Stomach smooth muscle (tissue), 2 donors: ENCODE measurements at regions not wholly inside any gene's neighbourhood (a gene's known extent, or its start where the extent isn't known, plus 50 kb on each side); places are given as distances from the start of the nearest gene placed in this dataset.
"Not testable (repeated sequence)": the region's sequence is repeated elsewhere in the genome, so short reads cannot be mapped to it uniquely, and the experiment has no call there.

Source experiments
- H3K27ac ChIP-seq: one replicate; pipeline ENCODE4 v1.7.0; 2013; ENCODE audit warnings: mild to moderate bottlenecking, low read length, inconsistent platforms
- H3K27me3 ChIP-seq, 2 donors: one replicate each; pipeline ENCODE4 v1.7.0; 2013; ENCODE audit warnings: low read length in 2 of 2; ENCODE audit not compliant: insufficient read depth in 2 of 2, control insufficient read depth in 1 of 2
- H3K36me3 ChIP-seq, 2 donors: one replicate each; pipeline ENCODE4 v1.7.0; 2013; ENCODE audit warnings: low read length in 2 of 2; ENCODE audit not compliant: control insufficient read depth in 2 of 2, insufficient read depth in 2 of 2
- H3K4me1 ChIP-seq: one replicate; pipeline ENCODE4 v1.7.0; 2013; ENCODE audit warnings: low read length; ENCODE audit not compliant: control insufficient read depth, insufficient read depth
- H3K4me3 ChIP-seq, 2 donors: one replicate each; pipeline ENCODE4 v1.7.0; 2013; ENCODE audit warnings: low read length in 2 of 2
- H3K9ac ChIP-seq, 2 donors: one replicate each; pipeline ENCODE4 v1.7.0; 2013; ENCODE audit warnings: low read length in 2 of 2, mild to moderate bottlenecking in 1 of 2
- H3K9me3 ChIP-seq, 2 donors: one replicate each; pipeline ENCODE4 v1.7.0; 2013; ENCODE audit warnings: low read length in 2 of 2; ENCODE audit not compliant: control insufficient read depth in 2 of 2
- donor health status: healthy.
- donor health status: Pancreatic carcinoma.

GRCh38 chr10:61818251-61818650, 83.2 kb upstream of the ARID5B start:
- not testable (repeated sequence) for H3K36me3 ChIP-seq, H3K4me1 ChIP-seq, H3K9me3 ChIP-seq, H3K27ac ChIP-seq, H3K4me3 ChIP-seq, H3K9ac ChIP-seq, H3K27me3 ChIP-seq

- H3K9me3 ChIP-seq = no peaks in the 10 kb centered on the region
- no peak overlapping the region for H3K4me3 ChIP-seq
- H3K9ac ChIP-seq = no peak overlapping the region
- no peaks in the 10 kb centered on the region for H3K36me3 ChIP-seq
- no peaks in the 10 kb centered on the region for H3K4me1 ChIP-seq
- H3K27ac ChIP-seq = no peak overlapping the region
- H3K27me3 ChIP-seq = no peaks in the 10 kb centered on the region
Observed at GRCh38 chr10:61819208-61819607, 82.3 kb upstream of the ARID5B start.

- Histone ChIP-seq H3K4me1 (no peaks in the 10 kb centered on the region), H3K27me3 (no peaks in the 10 kb centered on the region), H3K9ac (no peak overlapping the region)
Observed at GRCh38 chr10:61821153-61821552, 80.3 kb upstream of the ARID5B start.

DNA sequence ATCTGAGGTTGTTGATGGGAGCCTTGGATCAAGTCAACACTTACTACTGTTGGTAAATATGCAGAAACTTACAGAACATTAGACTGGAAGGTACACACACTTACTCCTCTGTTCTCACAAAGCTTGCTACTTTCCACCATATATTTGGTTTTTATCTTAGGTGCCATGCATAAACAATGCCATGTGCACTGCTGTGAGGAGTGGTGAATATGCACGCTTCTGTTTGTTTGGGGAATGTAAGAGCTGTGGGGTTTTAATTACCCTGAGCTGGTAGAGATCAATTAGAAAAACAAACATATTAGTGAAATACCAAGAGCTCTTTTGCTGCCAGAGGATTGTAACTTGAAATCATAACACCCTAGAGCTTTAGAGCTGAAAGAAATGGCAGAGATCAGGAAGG, 79.8 kb upstream of the ARID5B start:
- Histone ChIP-seq H3K4me1 (no peaks in the 10 kb centered on the region), H3K9me3 (no peaks in the 10 kb centered on the region), H3K27ac (no peak overlapping the region), H3K27me3 (no peaks in the 10 kb centered on the region), H3K4me3 (no peak overlapping the region), H3K9ac (no peak overlapping the region), H3K36me3 (no peaks in the 10 kb centered on the region)

More at GRCh38 chr10:61821153-61821552, 80.3 kb upstream of the ARID5B start:
- Histone ChIP-seq H3K36me3 (no peaks in the 10 kb centered on the region), H3K4me3 (no peak overlapping the region), H3K27ac (no peak overlapping the region), H3K9me3 (no peaks in the 10 kb centered on the region)

- H3K36me3 ChIP-seq = no peaks in the 10 kb centered on the region
Observed at GRCh38 chr10:61822096-61822495, 79.4 kb upstream of the ARID5B start.

DNA sequence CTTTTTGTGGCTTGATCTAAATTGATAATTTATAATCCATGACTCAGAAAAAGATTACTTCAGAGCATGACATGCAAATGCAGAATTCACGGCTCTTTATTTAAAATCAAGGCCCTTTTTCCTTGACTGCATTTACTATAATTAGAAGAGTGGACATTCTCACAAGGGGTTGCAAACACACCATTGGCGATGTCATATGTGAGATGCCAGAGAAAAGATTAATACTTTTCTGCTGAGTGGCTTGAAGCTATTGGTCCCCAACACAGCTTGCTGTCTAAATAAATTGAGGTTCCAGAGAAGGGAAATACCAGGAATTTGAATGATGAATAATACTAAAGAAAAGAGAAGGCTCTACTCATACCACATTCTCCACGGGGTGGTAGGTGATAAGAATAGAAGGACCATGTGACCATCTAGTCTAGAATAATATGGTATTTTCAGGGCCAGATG, 78.7 kb upstream of the ARID5B start:
- H3K9me3 ChIP-seq = no peaks in the 10 kb centered on the region
- no peaks in the 10 kb centered on the region for H3K27me3 ChIP-seq
- H3K9ac ChIP-seq = no peak overlapping the region
- H3K4me1 ChIP-seq = no peaks in the 10 kb centered on the region
- H3K4me3 ChIP-seq = no peak overlapping the region
- no peak overlapping the region for H3K27ac ChIP-seq
- H3K36me3 ChIP-seq = no peaks in the 10 kb centered on the region

More at GRCh38 chr10:61822096-61822495, 79.4 kb upstream of the ARID5B start:
- Histone ChIP-seq H3K9me3 (no peaks in the 10 kb centered on the region), H3K4me1 (no peaks in the 10 kb centered on the region), H3K27me3 (no peaks in the 10 kb centered on the region), H3K9ac (no peak overlapping the region), H3K4me3 (no peak overlapping the region), H3K27ac (no peak overlapping the region)

DNA sequence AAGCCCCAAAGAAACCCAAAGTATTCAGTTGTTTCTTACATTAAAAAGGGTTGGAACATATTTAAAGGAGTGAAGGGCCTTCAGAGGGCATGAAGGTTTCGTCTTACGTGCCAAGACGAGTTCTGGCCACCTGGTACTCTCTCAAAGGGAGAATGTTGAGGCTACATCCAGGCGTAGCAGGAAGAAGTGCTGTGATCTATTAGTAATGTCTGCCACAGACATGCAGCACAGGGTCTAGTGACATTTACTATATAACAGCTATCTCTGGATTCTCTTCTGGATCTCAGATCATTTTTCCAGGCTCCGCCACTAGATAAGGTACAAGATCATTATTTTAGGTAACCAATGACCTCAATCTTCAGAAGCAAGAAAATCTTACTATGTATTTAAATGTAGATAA, 76.5 kb upstream of the ARID5B start:
- no peak overlapping the region for H3K9ac ChIP-seq
- H3K27me3 ChIP-seq = no peaks in the 10 kb centered on the region

GRCh38 chr10:61825628-61826027, 75.9 kb upstream of the ARID5B start:
- Histone ChIP-seq H3K4me3 (no peak overlapping the region), H3K4me1 (no peaks in the 10 kb centered on the region), H3K36me3 (no peaks in the 10 kb centered on the region), H3K27ac (no peak overlapping the region), H3K9me3 (no peaks in the 10 kb centered on the region), H3K9ac (no peak overlapping the region), H3K27me3 (no peaks in the 10 kb centered on the region)

More for the DNA sequence above, 76.5 kb upstream of the ARID5B start:
- Histone ChIP-seq H3K4me3 (no peak overlapping the region), H3K4me1 (no peaks in the 10 kb centered on the region), H3K9me3 (no peaks in the 10 kb centered on the region), H3K27ac (no peak overlapping the region), H3K36me3 (no peaks in the 10 kb centered on the region)

GRCh38 chr10:61828034-61828433, 73.5 kb upstream of the ARID5B start:
- H3K4me3 ChIP-seq = no peak overlapping the region
- no peaks in the 10 kb centered on the region for H3K4me1 ChIP-seq
- no peak overlapping the region for H3K9ac ChIP-seq
- H3K9me3 ChIP-seq = no peaks in the 10 kb centered on the region
- no peaks in the 10 kb centered on the region for H3K27me3 ChIP-seq
- no peaks in the 10 kb centered on the region for H3K36me3 ChIP-seq
- H3K27ac ChIP-seq = no peak overlapping the region

DNA sequence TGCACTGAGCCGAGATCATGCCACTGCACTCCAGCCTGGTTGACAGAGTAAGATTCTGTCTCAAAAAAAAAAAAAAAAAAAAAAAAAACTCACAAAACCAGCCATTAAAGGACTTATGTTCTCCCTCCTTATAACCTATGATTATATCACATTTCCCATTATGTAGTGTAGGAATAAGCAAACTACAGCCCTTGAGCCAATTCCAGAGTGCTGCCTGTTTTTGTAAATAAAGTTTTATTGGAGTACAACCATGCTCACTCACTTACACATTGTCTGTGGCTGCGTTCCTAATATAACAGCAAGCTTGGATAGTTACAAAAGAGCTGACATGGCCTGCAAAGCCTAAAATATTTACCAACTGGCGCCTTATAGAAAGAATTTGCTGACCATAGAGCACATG, 72.7 kb upstream of the ARID5B start:
- Histone ChIP-seq H3K4me1 (no peaks in the 10 kb centered on the region), H3K27ac (no peak overlapping the region), H3K9ac (no peak overlapping the region), H3K36me3 (no peaks in the 10 kb centered on the region), H3K9me3 (no peaks in the 10 kb centered on the region), H3K4me3 (no peak overlapping the region), H3K27me3 (no peaks in the 10 kb centered on the region)

- H3K4me3 ChIP-seq = no peak overlapping the region
- no peak overlapping the region for H3K9ac ChIP-seq
- no peaks in the 10 kb centered on the region for H3K27me3 ChIP-seq
- H3K27ac ChIP-seq = no peak overlapping the region
- H3K4me1 ChIP-seq = no peaks in the 10 kb centered on the region
- H3K36me3 ChIP-seq = no peaks in the 10 kb centered on the region
- no peaks in the 10 kb centered on the region for H3K9me3 ChIP-seq
Observed at GRCh38 chr10:61830072-61830845, 71.2 kb upstream of the ARID5B start.
